Panc1 (cell line): ENCODE measurements at regions not wholly inside any gene's neighbourhood (a gene's known extent, or its start where the extent isn't known, plus 50 kb on each side); places are given as distances from the start of the nearest gene placed in this dataset.

Experiments
- ATAC-seq: fragments of 200-7000 bp; cut with Tn5 transposase; 2 replicates; pipeline ENCODE4 v1.9.1; 2020; ENCODE audit warnings: mild to moderate bottlenecking, moderate library complexity
- BruUV-seq: library from RNA; stranded (reverse); fragments of 400-500 nt; replicated peaks from 2 replicates; lab custom pipeline; 2021; lab: Mats Ljungman, UMichigan
- CTCF ChIA-PET: fragments of 300-600 bp; sonication (Branson Sonifier 250); formaldehyde crosslinking; loops from one replicate; lab custom pipeline; 2022; ENCODE audit warnings: antibody characterized with exemption; lab: Charles Lee
- POLR2A ChIA-PET: fragments of 300-600 bp; sonication (Branson Sonifier 250); formaldehyde crosslinking; loops from one replicate; lab custom pipeline; 2022; ENCODE audit warnings: antibody characterized with exemption; lab: Charles Lee
- DNase-seq: peaks from one replicate; pipeline ENCODE4 v3.0.0-alpha.2; 2010; ENCODE audit warnings: low read depth, low spot score
- H3K27ac ChIP-seq: 2 replicates; pipeline ENCODE4 v1.5.1; 2011; ENCODE audit warnings: mild to moderate bottlenecking, low read length, inconsistent platforms
- H3K27me3 ChIP-seq: fragments of 200-500 bp; sonication (Bioruptor generic); 2 replicates; pipeline ENCODE4 v1.6.0; 2014; ENCODE audit warnings: low read length, inconsistent platforms; ENCODE audit not compliant: control insufficient read depth, insufficient read depth
- H3K36me3 ChIP-seq: fragments of 200-500 bp; sonication (Bioruptor generic); 2 replicates; pipeline ENCODE4 v1.5.1; 2014; ENCODE audit warnings: inconsistent platforms, mild to moderate bottlenecking, low read length, moderate library complexity; ENCODE audit not compliant: control insufficient read depth, insufficient read depth
- H3K4me1 ChIP-seq: 2 replicates; pipeline ENCODE4 v1.5.1; 2011; ENCODE audit warnings: inconsistent platforms, mild to moderate bottlenecking, low read length, moderate library complexity; ENCODE audit not compliant: control insufficient read depth, insufficient read depth
- H3K4me3 ChIP-seq, 2 experiments: 2 replicates each; pipeline ENCODE4 v1.5.1; 2011 to 2012; ENCODE audit warnings: low read depth in 2 of 2, low read length in 2 of 2, mild to moderate bottlenecking in 2 of 2, inconsistent platforms in 1 of 2, moderate library complexity in 1 of 2
- H3K9me3 ChIP-seq: fragments of 200-500 bp; sonication (Bioruptor generic); 2 replicates; pipeline ENCODE4 v1.5.1; 2014; ENCODE audit warnings: low read depth, mild to moderate bottlenecking, inconsistent platforms, low read length, moderate library complexity; ENCODE audit not compliant: control insufficient read depth, insufficient read depth
- CTCF ChIP-seq: fragments of 450-650 bp; IDR thresholded peaks from 2 replicates; pipeline ENCODE4 v1.5.1; 2017; ENCODE audit warnings: mild to moderate bottlenecking
- REST ChIP-seq, 2 experiments: IDR thresholded peaks; 2 replicates each; pipeline ENCODE4 v1.6.1; 2011 to 2012; ENCODE audit warnings: low read depth in 2 of 2, control low read depth in 1 of 2, low read length in 1 of 2, mild to moderate bottlenecking in 1 of 2, moderate library complexity in 1 of 2; ENCODE audit not compliant: insufficient read depth in 1 of 2
- SIN3A ChIP-seq: IDR thresholded peaks from 2 replicates; pipeline ENCODE4 v1.6.1; 2012; ENCODE audit warnings: low read depth, mild to moderate bottlenecking, low read length, moderate library complexity, borderline replicate concordance; ENCODE audit not compliant: insufficient read depth
- in situ Hi-C: cut with HindIII; loops from 2 replicates; pipeline ENCODE4 v1.10.0; 2016; ENCODE audit warnings: low sequenced_read_pairs, low pct_unique_long_range_greater_than_20kb
- intact Hi-C: fragments of 100-400 bp; cut with micrococcal nuclease; formaldehyde crosslinking; loops from one replicate; pipeline ENCODE4 v1.10.0; 2022; ENCODE audit not compliant: unreplicated experiment

- no TSS peak for BruUV-seq
- no peaks in the 10 kb centered on the region for H3K27me3 ChIP-seq
- intact Hi-C loops (no loop called here), in situ Hi-C loops (no loop called here)
- no peaks in the 10 kb centered on the region for H3K36me3 ChIP-seq
- no peaks in the 10 kb centered on the region for H3K4me1 ChIP-seq
- CTCF ChIA-PET, result no interaction called here
- POLR2A ChIA-PET, result no interaction called here
- no peak overlapping the region for H3K27ac ChIP-seq
- no peak for DNase-seq
- no peak overlapping the region for H3K4me3 ChIP-seq
- no peak for TF ChIP-seq SIN3A
- no peaks in the 10 kb centered on the region for H3K9me3 ChIP-seq
- no peak for ATAC-seq
Measured at GRCh38 chr9:109558718-109559151, 60.6 kb upstream of the PTPN3 start.

GRCh38 chr9:109560470-109561132 lies 62.5 kb upstream of the PTPN3 start:
- BruUV-seq, result no TSS peak
- TF ChIP-seq CTCF (0 out of 2 replicates have a peak, but pooled peaks have one; percentile 12), SIN3A (no peak)
- in situ Hi-C loops, result no loop called here
- ChIA-PET CTCF (no interaction called here), POLR2A (no interaction called here)
- Histone ChIP-seq H3K27me3 (no peaks in the 10 kb centered on the region), H3K27ac (no peak overlapping the region), H3K9me3 (no peaks in the 10 kb centered on the region), H3K4me3 (no peak overlapping the region), H3K36me3 (no peaks in the 10 kb centered on the region), H3K4me1 (no peaks in the 10 kb centered on the region)
- ATAC-seq, result no peak
- intact Hi-C loops, result no loop called here
- DNase-seq, result no peak

GRCh38 chr9:109561137-109561536 lies 63.0 kb upstream of the PTPN3 start:
- in situ Hi-C loops, result no loop called here
- Histone ChIP-seq H3K27me3 (no peaks in the 10 kb centered on the region), H3K27ac (no peak overlapping the region), H3K4me3 (no peak overlapping the region), H3K9me3 (no peaks in the 10 kb centered on the region), H3K4me1 (no peaks in the 10 kb centered on the region), H3K36me3 (no peaks in the 10 kb centered on the region)
- ATAC-seq (no peak), DNase-seq (no peak)
- BruUV-seq, result no TSS peak
- intact Hi-C loops, result no loop called here
- ChIA-PET POLR2A (no interaction called here), CTCF (no interaction called here)
- no peak for TF ChIP-seq REST (IDR thresholded peaks at IDR 0.05; ENCODE audit: insufficient read depth in 1 of 2, low read depth in 2 of 2, low read length in 1 of 2)
